ENCODE measurements at regions not wholly inside any gene's neighbourhood (a gene's known extent, or its start where the extent isn't known, plus 50 kb on each side); places are given as distances from the start of the nearest gene placed in this dataset.
"Not testable (repeated sequence)": the region's sequence is repeated elsewhere in the genome, so short reads cannot be mapped to it uniquely, and the experiment has no call there.

DNA sequence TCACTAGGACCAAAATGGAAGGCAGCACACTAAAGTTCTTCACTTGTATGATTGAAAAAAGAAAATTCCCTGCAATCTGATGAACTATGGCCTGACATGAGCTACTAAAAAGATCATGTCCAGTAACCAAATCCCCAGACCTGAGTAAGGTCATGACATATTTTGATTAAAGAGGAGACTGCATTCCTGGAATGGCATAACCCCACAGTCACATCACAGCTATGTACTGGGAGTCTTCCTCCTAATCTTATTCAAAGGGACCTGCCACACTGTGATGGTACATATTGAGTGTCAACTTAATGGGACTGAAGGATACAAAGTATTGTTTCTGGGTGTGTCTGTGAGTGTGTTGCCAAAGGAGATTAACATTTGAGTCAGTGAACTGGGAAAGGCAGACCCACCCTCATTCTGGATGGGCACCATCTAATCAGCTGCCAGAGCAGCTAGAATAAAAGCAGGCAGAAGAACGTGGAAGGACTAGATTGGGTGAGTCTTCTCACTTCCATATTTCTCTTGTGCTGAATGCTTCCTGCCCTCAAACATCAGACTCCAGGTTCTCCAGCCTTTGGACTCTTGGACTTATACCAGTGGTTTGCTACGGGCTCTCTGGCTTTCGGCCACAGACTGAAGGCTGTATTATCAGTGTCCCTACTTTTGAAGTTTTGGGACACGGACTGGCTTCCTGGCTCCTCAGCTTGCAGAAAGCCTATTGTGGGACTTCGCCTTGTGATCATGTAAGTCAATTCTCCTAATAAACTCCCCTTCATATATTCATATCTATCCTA lies 345.0 kb downstream of the TMEM38B start:
- no peaks in the 10 kb centered on the region for H3K36me3 ChIP-seq (replicated peaks; ENCODE audit: insufficient read depth, low read depth)
- TF ChIP-seq EZH2 (IDR thresholded peaks at IDR 0.05; ENCODE audit: borderline replicate concordance) (no peak), CTCF (IDR thresholded peaks at IDR 0.05; ENCODE audit: poor library complexity) (no peak), EZH2phosphoT487 (IDR thresholded peaks at IDR 0.05; ENCODE audit: low read depth, severe bottlenecking, unreplicated experiment) (no peak)
- H4K20me1 ChIP-seq (ENCODE audit: insufficient read depth, poor library complexity, severe bottlenecking) = no peaks in the 10 kb centered on the region
- no peak for DNase-seq (ENCODE audit: low spot score)
- H3K27me3 ChIP-seq = no peaks in the 10 kb centered on the region
- H3K9me3 ChIP-seq (ENCODE audit: low read depth) = no peaks in the 10 kb centered on the region
- H3K4me2 ChIP-seq = no peak overlapping the region
- H3K27ac ChIP-seq = no peak overlapping the region
- H3K4me1 ChIP-seq (ENCODE audit: insufficient read depth) = no peaks in the 10 kb centered on the region
- no peak overlapping the region for H3K4me3 ChIP-seq
- H2AFZ ChIP-seq = no peak overlapping the region
- H3K79me2 ChIP-seq = no peaks in the 10 kb centered on the region
- no peaks in the 10 kb centered on the region for H3K9me2 ChIP-seq (replicated peaks; ENCODE audit: insufficient read depth)
- 88% methylated on average over 5 of the region's 5 CpGs for WGBS (ENCODE audit: low lambda C conversion rate, missing lambda C conversion rate)

- H3K4me2 ChIP-seq; H3K9me3 ChIP-seq (ENCODE audit: low read depth); DNase-seq (ENCODE audit: low spot score); H3K27me3 ChIP-seq; H3K4me3 ChIP-seq; H3K36me3 ChIP-seq (replicated peaks; ENCODE audit: insufficient read depth, low read depth); H3K79me2 ChIP-seq; H4K20me1 ChIP-seq (ENCODE audit: insufficient read depth, poor library complexity, severe bottlenecking); H3K4me1 ChIP-seq (ENCODE audit: insufficient read depth); H3K27ac ChIP-seq; H3K9me2 ChIP-seq (replicated peaks; ENCODE audit: insufficient read depth); H2AFZ ChIP-seq: not testable (repeated sequence)
- 90% methylated on average over 1 of the region's 1 CpG for WGBS (ENCODE audit: low lambda C conversion rate, missing lambda C conversion rate)
Measured at GRCh38 chr9:106041920-106042319, 347.6 kb downstream of the TMEM38B start.

- no peak for TF ChIP-seq EZH2 (IDR thresholded peaks at IDR 0.05; ENCODE audit: borderline replicate concordance)
- 83% methylated on average over 3 of the region's 3 CpGs for WGBS (ENCODE audit: low lambda C conversion rate, missing lambda C conversion rate)
- Histone ChIP-seq H3K36me3 (replicated peaks; ENCODE audit: insufficient read depth, low read depth) (no peaks in the 10 kb centered on the region), H3K79me2 (no peaks in the 10 kb centered on the region), H3K27ac (no peak overlapping the region), H3K4me3 (no peak overlapping the region), H3K27me3 (no peaks in the 10 kb centered on the region), H3K4me2 (no peak overlapping the region), H4K20me1 (ENCODE audit: insufficient read depth, poor library complexity, severe bottlenecking) (no peaks in the 10 kb centered on the region), H2AFZ (no peak overlapping the region), H3K9me2 (replicated peaks; ENCODE audit: insufficient read depth) (no peaks in the 10 kb centered on the region), H3K4me1 (ENCODE audit: insufficient read depth) (no peaks in the 10 kb centered on the region), H3K9me3 (ENCODE audit: low read depth) (no peaks in the 10 kb centered on the region)
- no peak for DNase-seq (ENCODE audit: low spot score)
Measured at GRCh38 chr9:106051545-106051944, 357.2 kb downstream of the TMEM38B start.

- no peak overlapping the region for H3K4me3 ChIP-seq
- WGBS (ENCODE audit: low lambda C conversion rate, missing lambda C conversion rate) = 69% methylated on average over 2 of the region's 2 CpGs
- no peak for DNase-seq (ENCODE audit: low spot score)
- H3K79me2 ChIP-seq = no peaks in the 10 kb centered on the region
- no peaks in the 10 kb centered on the region for H3K9me2 ChIP-seq (replicated peaks; ENCODE audit: insufficient read depth)
- no peak for TF ChIP-seq EZH2phosphoT487 (IDR thresholded peaks at IDR 0.05; ENCODE audit: low read depth, severe bottlenecking, unreplicated experiment)
- no peak for TF ChIP-seq CTCF (IDR thresholded peaks at IDR 0.05; ENCODE audit: poor library complexity)
- no peak for TF ChIP-seq EZH2 (IDR thresholded peaks at IDR 0.05; ENCODE audit: borderline replicate concordance)
- H3K4me2 ChIP-seq = no peak overlapping the region
- H3K4me1 ChIP-seq (ENCODE audit: insufficient read depth) = no peaks in the 10 kb centered on the region
- H3K27me3 ChIP-seq = no peaks in the 10 kb centered on the region
- no peaks in the 10 kb centered on the region for H4K20me1 ChIP-seq (ENCODE audit: insufficient read depth, poor library complexity, severe bottlenecking)
- no peak overlapping the region for H2AFZ ChIP-seq
- H3K9me3 ChIP-seq (ENCODE audit: low read depth) = no peaks in the 10 kb centered on the region
- H3K36me3 ChIP-seq (replicated peaks; ENCODE audit: insufficient read depth, low read depth) = no peaks in the 10 kb centered on the region
- no peak overlapping the region for H3K27ac ChIP-seq
Measured at GRCh38 chr9:106052166-106052565, 357.8 kb downstream of the TMEM38B start.

Data from hepatocyte (in vitro differentiated cells).